ENCODE measurements at regions not wholly inside any gene's neighbourhood (a gene's known extent, or its start where the extent isn't known, plus 50 kb on each side); places are given as distances from the start of the nearest gene placed in this dataset.

DNA sequence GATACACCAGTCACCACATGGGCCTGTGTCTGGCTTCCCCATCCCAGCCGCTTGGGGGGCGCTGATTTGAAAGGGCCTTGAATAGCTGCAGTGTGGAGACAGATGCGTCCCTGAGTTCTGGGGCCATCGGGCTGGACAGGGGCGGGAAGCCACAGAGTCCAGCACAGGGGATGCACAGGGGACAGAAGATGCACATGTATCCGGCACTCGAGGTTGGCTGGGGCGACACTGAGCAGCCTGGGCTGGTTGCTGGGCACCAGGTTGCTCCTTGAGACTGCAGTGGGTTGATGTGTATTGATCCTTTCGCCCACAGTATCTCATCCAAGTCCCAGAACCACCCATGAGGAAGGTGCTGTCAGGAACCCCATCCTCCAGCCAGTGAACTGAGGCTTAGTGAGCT lies 99.3 kb upstream of the SYT13 start:
- Histone ChIP-seq H3K36me3 (no peaks in the 10 kb centered on the region), H3K9me3 (no peaks in the 10 kb centered on the region), H3K4me1 (no peaks in the 10 kb centered on the region), H3K27me3 (peaks cover 0 to 12% (median 5%) of the 10 kb centered on the region in 3 donors), H3K4me3 (no peak overlapping the region), H3K27ac (no peak overlapping the region)
- DNase-seq (no peak), ATAC-seq (no peak)
- TF ChIP-seq, protein P1, sequence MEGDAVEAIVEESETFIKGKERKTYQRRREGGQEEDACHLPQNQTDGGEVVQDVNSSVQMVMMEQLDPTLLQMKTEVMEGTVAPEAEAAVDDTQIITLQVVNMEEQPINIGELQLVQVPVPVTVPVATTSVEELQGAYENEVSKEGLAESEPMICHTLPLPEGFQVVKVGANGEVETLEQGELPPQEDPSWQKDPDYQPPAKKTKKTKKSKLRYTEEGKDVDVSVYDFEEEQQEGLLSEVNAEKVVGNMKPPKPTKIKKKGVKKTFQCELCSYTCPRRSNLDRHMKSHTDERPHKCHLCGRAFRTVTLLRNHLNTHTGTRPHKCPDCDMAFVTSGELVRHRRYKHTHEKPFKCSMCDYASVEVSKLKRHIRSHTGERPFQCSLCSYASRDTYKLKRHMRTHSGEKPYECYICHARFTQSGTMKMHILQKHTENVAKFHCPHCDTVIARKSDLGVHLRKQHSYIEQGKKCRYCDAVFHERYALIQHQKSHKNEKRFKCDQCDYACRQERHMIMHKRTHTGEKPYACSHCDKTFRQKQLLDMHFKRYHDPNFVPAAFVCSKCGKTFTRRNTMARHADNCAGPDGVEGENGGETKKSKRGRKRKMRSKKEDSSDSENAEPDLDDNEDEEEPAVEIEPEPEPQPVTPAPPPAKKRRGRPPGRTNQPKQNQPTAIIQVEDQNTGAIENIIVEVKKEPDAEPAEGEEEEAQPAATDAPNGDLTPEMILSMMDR (IDR thresholded peaks at IDR 0.05 in 4 of 5, conservative IDR thresholded peaks at IDR 0.05 in 1 of 5): no peak
- no peak for TF ChIP-seq POLR2A (IDR thresholded peaks at IDR 0.05)
- in situ Hi-C loops (cut with MboI; ENCODE audit: low sequenced_read_pairs in 4 of 4): no loop called here
- intact Hi-C loops (cut with DNase I; ENCODE audit: low total_unique reads): no loop called here

DNA sequence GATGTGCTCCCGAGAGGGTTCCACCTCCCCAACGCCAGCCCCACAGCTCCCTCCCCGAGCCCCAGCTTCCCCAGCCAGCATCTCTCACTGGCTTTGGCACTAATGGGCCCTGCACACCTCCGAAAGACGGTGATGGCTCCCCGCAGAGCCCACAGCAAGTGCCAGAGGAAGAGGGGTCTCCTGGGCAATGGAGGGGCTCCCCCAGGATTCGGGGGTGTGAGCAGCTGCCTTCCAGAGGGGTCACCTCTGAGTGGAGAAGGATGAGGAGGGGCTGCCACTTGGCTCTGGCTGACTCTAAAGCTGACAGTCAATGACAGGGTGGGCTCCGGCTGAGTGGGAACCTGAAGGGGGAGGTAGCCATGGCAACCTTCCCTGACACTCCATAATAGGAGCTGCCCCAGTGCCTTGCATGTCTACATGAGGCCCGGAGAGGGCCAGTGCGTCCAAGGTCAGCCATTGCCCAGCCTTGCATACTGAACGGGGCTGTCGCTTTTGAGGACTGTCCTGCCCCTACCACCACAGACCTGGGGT lies 98.6 kb upstream of the SYT13 start:
- DNase-seq (no peak), ATAC-seq (no peak)
- TF ChIP-seq POLR2A (IDR thresholded peaks at IDR 0.05): no peak
- TF ChIP-seq, protein P1 (IDR thresholded peaks at IDR 0.05 in 4 of 5, conservative IDR thresholded peaks at IDR 0.05 in 1 of 5): no peak
- H3K36me3 ChIP-seq: no peaks in the 10 kb centered on the region
- no peaks in the 10 kb centered on the region for H3K4me1 ChIP-seq
- H3K9me3 ChIP-seq: no peaks in the 10 kb centered on the region
- H3K27me3 ChIP-seq: peaks cover 0 to 12% (median 5%) of the 10 kb centered on the region in 3 donors
- no peak overlapping the region for H3K27ac ChIP-seq
- in situ Hi-C loops (cut with MboI; ENCODE audit: low sequenced_read_pairs in 4 of 4) (no loop called here), intact Hi-C loops (cut with DNase I; ENCODE audit: low total_unique reads) (no loop called here)
- no peak overlapping the region for H3K4me3 ChIP-seq

DNA sequence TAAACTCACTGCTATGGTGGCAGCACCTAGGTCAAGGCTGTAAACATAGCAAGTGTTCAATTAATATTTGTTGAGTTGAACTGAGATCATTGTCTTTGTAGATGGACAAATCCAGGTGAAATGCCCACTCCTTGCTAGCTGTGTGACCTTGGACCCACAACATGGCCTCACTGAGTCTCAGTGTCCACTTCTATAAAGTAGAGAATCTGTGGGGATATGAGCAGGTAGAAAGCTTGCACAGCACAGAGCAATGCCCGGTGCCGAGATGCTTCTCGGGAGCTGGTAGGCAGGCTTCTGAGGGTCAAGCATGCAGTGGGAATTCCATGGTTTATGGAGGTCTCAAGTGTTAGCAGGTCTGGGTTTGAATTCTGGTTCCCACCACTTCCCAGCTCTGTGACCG lies 97.9 kb upstream of the SYT13 start:
- Histone ChIP-seq H3K4me3 (no peak overlapping the region), H3K27ac (no peak overlapping the region), H3K36me3 (no peaks in the 10 kb centered on the region), H3K27me3 (peaks cover 0 to 12% (median 5%) of the 10 kb centered on the region in 3 donors), H3K9me3 (no peaks in the 10 kb centered on the region), H3K4me1 (no peaks in the 10 kb centered on the region)
- DNase-seq (no peak), ATAC-seq (no peak)
- intact Hi-C loops (cut with DNase I; ENCODE audit: low total_unique reads) (no loop called here), in situ Hi-C loops (cut with MboI; ENCODE audit: low sequenced_read_pairs in 4 of 4) (no loop called here)
- TF ChIP-seq, protein P1 (IDR thresholded peaks at IDR 0.05 in 4 of 5, conservative IDR thresholded peaks at IDR 0.05 in 1 of 5): no peak
- no peak for TF ChIP-seq POLR2A (IDR thresholded peaks at IDR 0.05)

DNA sequence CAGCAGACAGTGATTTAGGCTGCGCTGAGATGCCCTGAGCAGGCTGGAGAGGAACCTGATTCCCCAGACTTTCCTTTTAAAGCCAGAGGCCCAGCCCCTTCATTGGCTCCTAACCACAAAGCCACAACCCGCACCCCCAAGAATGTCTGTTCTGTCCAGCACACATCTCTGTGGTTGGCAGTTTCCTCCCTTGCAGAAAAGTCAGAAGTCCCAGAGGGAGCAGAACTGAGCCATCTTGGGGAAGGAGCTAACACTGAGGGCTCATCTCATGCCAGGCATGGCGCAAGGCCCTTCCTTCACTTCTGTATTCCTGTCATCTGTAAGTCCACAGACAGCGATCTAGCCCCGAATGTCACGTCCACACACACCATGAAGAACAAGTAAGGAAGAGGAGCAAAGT lies 97.1 kb upstream of the SYT13 start:
- TF ChIP-seq POLR2A (IDR thresholded peaks at IDR 0.05): no peak
- TF ChIP-seq, protein P1 (IDR thresholded peaks at IDR 0.05 in 4 of 5, conservative IDR thresholded peaks at IDR 0.05 in 1 of 5): no peak
- peaks cover 0 to 12% (median 5%) of the 10 kb centered on the region in 3 donors for H3K27me3 ChIP-seq
- H3K27ac ChIP-seq: no peak overlapping the region
- ATAC-seq (no peak), DNase-seq (no peak)
- H3K4me3 ChIP-seq: no peak overlapping the region
- in situ Hi-C loops (cut with MboI; ENCODE audit: low sequenced_read_pairs in 4 of 4) (no loop called here), intact Hi-C loops (cut with DNase I; ENCODE audit: low total_unique reads) (no loop called here)
- no peaks in the 10 kb centered on the region for H3K4me1 ChIP-seq
- H3K36me3 ChIP-seq: no peaks in the 10 kb centered on the region
- no peaks in the 10 kb centered on the region for H3K9me3 ChIP-seq
